ENCODE measurements at regions not wholly inside any gene's neighbourhood (a gene's known extent, or its start where the extent isn't known, plus 50 kb on each side); places are given as distances from the start of the nearest gene placed in this dataset.

DNA sequence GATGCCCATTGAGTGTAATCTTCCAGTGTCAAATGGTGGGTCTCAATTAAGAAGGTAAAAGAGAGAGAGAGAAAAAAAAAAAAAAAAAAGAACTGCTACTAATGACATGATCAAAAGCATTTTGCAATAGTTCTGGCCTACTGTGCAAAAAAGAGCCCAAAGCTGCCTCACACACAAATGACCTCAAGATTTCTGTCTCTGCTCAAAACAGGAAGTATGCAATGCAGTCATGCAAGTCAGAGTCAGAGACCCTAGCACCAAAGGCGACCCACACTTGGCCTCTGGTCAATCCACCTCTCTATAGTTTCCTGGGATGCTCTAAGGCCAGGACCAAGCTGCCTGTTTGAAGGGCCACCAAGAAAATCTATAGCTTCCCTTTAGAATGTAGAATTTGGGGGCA lies 323.5 kb downstream of the VPS13C start:
- Histone ChIP-seq H4K20me1 (ENCODE audit: insufficient read depth) (no peaks in the 10 kb centered on the region), H3K79me2 (ENCODE audit: insufficient read depth) (no peaks in the 10 kb centered on the region), H3K27ac (no peak overlapping the region), H3K27me3 (replicated peaks; ENCODE audit: insufficient read depth) (no peaks in the 10 kb centered on the region), H3K9me3 (ENCODE audit: low read depth) (no peaks in the 10 kb centered on the region), H3K4me3 (no peak overlapping the region), H3K4me1 (ENCODE audit: insufficient read depth) (no peaks in the 10 kb centered on the region), H3K4me2 (ENCODE audit: unreplicated experiment) (no peak overlapping the region), H3K36me3 (ENCODE audit: low read depth) (no peaks in the 10 kb centered on the region), H3K9me2 (ENCODE audit: insufficient read depth) (no peaks in the 10 kb centered on the region), H2AFZ (no peak overlapping the region), H3K9ac (no peak overlapping the region), H3F3A (ENCODE audit: insufficient read depth) (no peaks in the 10 kb centered on the region)
- WGBS, 2 experiments (ENCODE audit: low coverage in 1 of 2, low lambda C conversion rate in 2 of 2, missing lambda C conversion rate in 2 of 2), result 42 to 63% methylated on average over 1 of the region's 1 CpG
- in situ Hi-C loops (cut with MboI), result no loop called here
- DNase-seq, result no peak
- no peak for TF ChIP-seq EZH2phosphoT487 (IDR thresholded peaks at IDR 0.05; ENCODE audit: insufficient read depth, low read depth)
- TF ChIP-seq EZH2 (IDR thresholded peaks at IDR 0.05; ENCODE audit: insufficient read depth, poor library complexity, severe bottlenecking), result no peak

DNA sequence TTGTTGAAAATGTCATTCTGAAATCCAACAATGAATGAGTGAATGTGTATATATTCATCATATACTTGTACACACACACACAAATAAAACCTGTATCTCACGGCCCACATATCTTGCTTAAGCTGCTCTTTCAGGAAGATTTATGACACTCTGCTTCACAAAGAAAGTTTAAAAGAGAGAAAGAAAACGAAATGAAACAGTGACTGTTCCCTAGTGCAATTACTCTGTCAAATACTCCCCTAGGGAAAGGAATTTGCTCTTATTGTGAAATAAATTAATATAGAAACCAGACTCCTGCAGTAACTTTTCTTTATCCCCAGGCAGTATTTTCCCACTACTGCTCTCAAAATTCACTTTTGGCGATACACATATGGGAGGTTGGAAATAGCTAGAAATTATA lies 329.1 kb downstream of the VPS13C start:
- H3K9ac ChIP-seq, result no peak overlapping the region
- H4K20me1 ChIP-seq (ENCODE audit: insufficient read depth), result no peaks in the 10 kb centered on the region
- no peak overlapping the region for H3K4me2 ChIP-seq (ENCODE audit: unreplicated experiment)
- no peaks in the 10 kb centered on the region for H3F3A ChIP-seq (ENCODE audit: insufficient read depth)
- in situ Hi-C loops (cut with MboI), result no loop called here
- H3K27ac ChIP-seq, result no peak overlapping the region
- H3K9me2 ChIP-seq (ENCODE audit: insufficient read depth), result no peaks in the 10 kb centered on the region
- no peaks in the 10 kb centered on the region for H3K79me2 ChIP-seq (ENCODE audit: insufficient read depth)
- H3K36me3 ChIP-seq (ENCODE audit: low read depth), result no peaks in the 10 kb centered on the region
- no peak overlapping the region for H3K4me3 ChIP-seq
- H3K9me3 ChIP-seq (ENCODE audit: low read depth), result no peaks in the 10 kb centered on the region
- H3K27me3 ChIP-seq (replicated peaks; ENCODE audit: insufficient read depth), result peaks cover 12% of the 10 kb centered on the region; the same call in 1 of the 2 replicates
- H2AFZ ChIP-seq, result no peak overlapping the region
- 1 to 2% methylated on average over 3 of the region's 3 CpGs for WGBS, 2 experiments (ENCODE audit: low coverage in 1 of 2, low lambda C conversion rate in 2 of 2, missing lambda C conversion rate in 2 of 2)
- H3K4me1 ChIP-seq (ENCODE audit: insufficient read depth), result no peaks in the 10 kb centered on the region
- DNase-seq, result no peak
- TF ChIP-seq EZH2phosphoT487 (IDR thresholded peaks at IDR 0.05; ENCODE audit: insufficient read depth, low read depth) (no peak), EZH2 (IDR thresholded peaks at IDR 0.05; ENCODE audit: insufficient read depth, poor library complexity, severe bottlenecking) (no peak)

DNA sequence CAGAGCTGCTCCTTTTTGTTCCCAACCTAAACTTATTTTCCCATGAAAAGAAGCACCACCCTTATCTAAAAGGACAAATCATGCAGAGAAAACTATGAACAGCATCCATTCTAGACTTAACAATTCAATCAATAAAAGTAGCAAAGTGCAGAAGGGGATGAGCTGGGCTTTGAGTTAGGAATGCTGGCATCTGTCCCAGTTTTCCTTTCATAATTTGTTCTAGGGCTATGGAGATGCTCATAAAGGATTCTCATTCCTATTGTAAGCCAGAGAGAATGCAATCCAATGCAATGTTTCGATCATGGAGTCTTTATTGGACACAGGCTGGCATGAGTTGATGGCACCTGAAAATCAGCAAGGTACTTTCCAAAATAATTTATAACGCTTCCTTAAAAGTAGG lies 330.6 kb downstream of the VPS13C start:
- no peaks in the 10 kb centered on the region for H3F3A ChIP-seq (ENCODE audit: insufficient read depth)
- no peak overlapping the region for H2AFZ ChIP-seq
- no peaks in the 10 kb centered on the region for H3K79me2 ChIP-seq (ENCODE audit: insufficient read depth)
- no peak overlapping the region for H3K9ac ChIP-seq
- 40 to 42% methylated on average over 2 of the region's 2 CpGs for WGBS, 2 experiments (ENCODE audit: low coverage in 1 of 2, low lambda C conversion rate in 2 of 2, missing lambda C conversion rate in 2 of 2)
- no peaks in the 10 kb centered on the region for H3K4me1 ChIP-seq (ENCODE audit: insufficient read depth)
- H3K27ac ChIP-seq, result no peak overlapping the region
- H3K9me3 ChIP-seq (ENCODE audit: low read depth), result no peaks in the 10 kb centered on the region
- no peaks in the 10 kb centered on the region for H3K9me2 ChIP-seq (ENCODE audit: insufficient read depth)
- no peak overlapping the region for H3K4me2 ChIP-seq (ENCODE audit: unreplicated experiment)
- peaks cover 12% of the 10 kb centered on the region; the same call in 1 of the 2 replicates for H3K27me3 ChIP-seq (replicated peaks; ENCODE audit: insufficient read depth)
- H4K20me1 ChIP-seq (ENCODE audit: insufficient read depth), result no peaks in the 10 kb centered on the region
- DNase-seq, result no peak
- no peak overlapping the region for H3K4me3 ChIP-seq
- in situ Hi-C loops (cut with MboI), result no loop called here
- no peak for TF ChIP-seq EZH2 (IDR thresholded peaks at IDR 0.05; ENCODE audit: insufficient read depth, poor library complexity, severe bottlenecking)
- TF ChIP-seq EZH2phosphoT487 (IDR thresholded peaks at IDR 0.05; ENCODE audit: insufficient read depth, low read depth), result no peak
- H3K36me3 ChIP-seq (ENCODE audit: low read depth), result no peaks in the 10 kb centered on the region

DNA sequence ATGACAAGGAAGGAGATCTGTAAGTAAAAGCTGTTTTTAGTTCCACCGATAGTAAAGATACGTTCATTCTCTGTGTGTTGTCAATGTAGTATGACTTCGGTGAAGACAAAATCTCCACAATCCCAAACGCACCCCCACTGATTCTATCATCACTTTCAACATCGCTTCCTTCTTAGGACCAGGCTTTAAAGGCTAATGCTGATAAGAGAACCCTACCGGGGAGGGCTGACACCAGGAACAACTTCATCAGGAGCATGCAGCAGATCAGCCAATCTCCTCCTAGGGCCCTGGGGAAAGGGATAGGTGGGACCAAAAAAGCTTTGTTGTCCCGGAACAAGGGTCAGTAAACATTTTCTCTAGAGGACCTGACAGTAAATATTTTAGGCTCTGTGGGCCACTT lies 334.1 kb downstream of the VPS13C start:
- Histone ChIP-seq H3K9ac (no peak overlapping the region), H3K79me2 (ENCODE audit: insufficient read depth) (no peaks in the 10 kb centered on the region), H3K4me3 (no peak overlapping the region), H3K4me2 (ENCODE audit: unreplicated experiment) (no peak overlapping the region), H4K20me1 (ENCODE audit: insufficient read depth) (no peaks in the 10 kb centered on the region), H3K9me2 (ENCODE audit: insufficient read depth) (no peaks in the 10 kb centered on the region), H3K4me1 (ENCODE audit: insufficient read depth) (no peaks in the 10 kb centered on the region), H3K36me3 (ENCODE audit: low read depth) (no peaks in the 10 kb centered on the region), H3K27me3 (replicated peaks; ENCODE audit: insufficient read depth) (peaks cover 15% of the 10 kb centered on the region; the same call in 1 of the 2 replicates), H2AFZ (no peak overlapping the region), H3K9me3 (ENCODE audit: low read depth) (no peaks in the 10 kb centered on the region), H3K27ac (no peak overlapping the region), H3F3A (ENCODE audit: insufficient read depth) (no peaks in the 10 kb centered on the region)
- DNase-seq, result no peak
- in situ Hi-C loops (cut with MboI), result no loop called here
- WGBS, 2 experiments (ENCODE audit: low coverage in 1 of 2, low lambda C conversion rate in 2 of 2, missing lambda C conversion rate in 2 of 2), result 52 to 56% methylated on average over 7 of the region's 7 CpGs
- no peak for TF ChIP-seq EZH2phosphoT487 (IDR thresholded peaks at IDR 0.05; ENCODE audit: insufficient read depth, low read depth)
- no peak for TF ChIP-seq EZH2 (IDR thresholded peaks at IDR 0.05; ENCODE audit: insufficient read depth, poor library complexity, severe bottlenecking)

DNA sequence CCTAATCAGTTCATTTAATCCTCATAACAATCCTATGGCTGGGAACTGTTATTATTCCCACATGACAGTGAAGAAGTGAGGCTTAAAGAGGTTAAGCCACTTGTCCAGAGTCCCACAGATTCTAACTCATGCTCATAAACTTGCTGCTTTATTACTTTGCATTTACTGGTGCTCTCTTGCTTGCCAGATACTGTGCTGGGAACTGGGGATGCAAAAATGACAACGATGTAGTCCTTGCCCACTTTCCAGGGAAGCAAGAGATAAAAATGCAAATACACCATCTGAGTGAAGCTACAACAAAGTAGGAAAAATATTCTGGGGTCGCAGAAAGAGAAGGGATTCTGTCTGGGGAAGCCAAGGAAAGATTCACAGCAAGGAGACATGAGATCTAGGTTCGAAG lies 335.0 kb downstream of the VPS13C start:
- no peak overlapping the region for H2AFZ ChIP-seq
- peaks cover 12% of the 10 kb centered on the region; the same call in 1 of the 2 replicates for H3K27me3 ChIP-seq (replicated peaks; ENCODE audit: insufficient read depth)
- H3K9me2 ChIP-seq (ENCODE audit: insufficient read depth), result no peaks in the 10 kb centered on the region
- DNase-seq, result no peak
- H3K4me2 ChIP-seq (ENCODE audit: unreplicated experiment), result no peak overlapping the region
- H3K79me2 ChIP-seq (ENCODE audit: insufficient read depth), result no peaks in the 10 kb centered on the region
- no peak overlapping the region for H3K4me3 ChIP-seq
- H3F3A ChIP-seq (ENCODE audit: insufficient read depth), result no peaks in the 10 kb centered on the region
- H3K9ac ChIP-seq, result no peak overlapping the region
- no peaks in the 10 kb centered on the region for H3K4me1 ChIP-seq (ENCODE audit: insufficient read depth)
- in situ Hi-C loops (cut with MboI), result no loop called here
- H3K9me3 ChIP-seq (ENCODE audit: low read depth), result no peaks in the 10 kb centered on the region
- WGBS, 2 experiments (ENCODE audit: low coverage in 1 of 2, low lambda C conversion rate in 2 of 2, missing lambda C conversion rate in 2 of 2), result 31 to 32% methylated on average over 3 of the region's 3 CpGs
- no peak overlapping the region for H3K27ac ChIP-seq
- TF ChIP-seq EZH2phosphoT487 (IDR thresholded peaks at IDR 0.05; ENCODE audit: insufficient read depth, low read depth) (no peak), EZH2 (IDR thresholded peaks at IDR 0.05; ENCODE audit: insufficient read depth, poor library complexity, severe bottlenecking) (no peak)
- no peaks in the 10 kb centered on the region for H4K20me1 ChIP-seq (ENCODE audit: insufficient read depth)
- H3K36me3 ChIP-seq (ENCODE audit: low read depth), result no peaks in the 10 kb centered on the region
